ENCODE measurements at regions not wholly inside any gene's neighbourhood (a gene's known extent, or its start where the extent isn't known, plus 50 kb on each side); places are given as distances from the start of the nearest gene placed in this dataset.
A peak's percentile ranks its signal among the peaks of the same experiment; 100 is the strongest.

GRCh38 chr15:72964135-72964534 is 88.1 kb upstream of the NEO1 start:
- Histone ChIP-seq H3K4me3 (ENCODE audit: low read length) (no peak overlapping the region), H3K4me1 (ENCODE audit: control insufficient read depth, insufficient read depth, low read length) (peaks cover 62% of the 10 kb centered on the region), H3K27ac (ENCODE audit: low read length) (peak overlapping the region; percentile 56), H3K9me3 (ENCODE audit: control insufficient read depth, insufficient read depth, low read length) (peaks cover 6% of the 10 kb centered on the region), H3K36me3 (ENCODE audit: control insufficient read depth, insufficient read depth, low read length) (no peaks in the 10 kb centered on the region), H3K27me3 (ENCODE audit: control insufficient read depth, insufficient read depth, low read length) (no peaks in the 10 kb centered on the region)
- H3K4me3 Mint-ChIP-seq, result peak overlapping the region; percentile 72
- TF ChIP-seq CTCF (IDR thresholded peaks at IDR 0.05), result no peak
- peaks cover 75 to 76% of the 10 kb centered on the region in 2 donors for H3K4me1 Mint-ChIP-seq
- no peaks in the 10 kb centered on the region for H3K36me3 Mint-ChIP-seq
- H3K9me3 Mint-ChIP-seq, result peaks cover 0 to 2% of the 10 kb centered on the region in 2 donors
- intact Hi-C loops (cut with micrococcal nuclease), result loop anchor here (10.0 kb wide), 1 partner anchor 159 kb away; no protein-coding TSS in a partner anchor
- H3K27me3 Mint-ChIP-seq (ENCODE audit: low read depth in 2 of 2), result no peaks in the 10 kb centered on the region
- DNase-seq (no peak), ATAC-seq (no peak)
- H3K27ac Mint-ChIP-seq, result peak overlapping the region; percentile 65 to 66

- H3K4me1 ChIP-seq (ENCODE audit: control insufficient read depth, insufficient read depth, low read length), result peaks cover 46% of the 10 kb centered on the region
- intact Hi-C loops (cut with micrococcal nuclease), result loop anchor here (10.0 kb wide), 1 partner anchor 157 kb away; no protein-coding TSS in a partner anchor
- H3K9me3 ChIP-seq (ENCODE audit: control insufficient read depth, insufficient read depth, low read length), result peaks cover 6% of the 10 kb centered on the region
- H3K27me3 ChIP-seq (ENCODE audit: control insufficient read depth, insufficient read depth, low read length), result no peaks in the 10 kb centered on the region
- H3K36me3 ChIP-seq (ENCODE audit: control insufficient read depth, insufficient read depth, low read length), result no peaks in the 10 kb centered on the region
- Mint-ChIP-seq H3K27ac (peak overlapping the region in 1 of 2 donors; percentile 74), H3K36me3 (no peaks in the 10 kb centered on the region), H3K9me3 (peaks cover 0 to 2% of the 10 kb centered on the region in 2 donors), H3K4me3 (peak overlapping the region; percentile 68), H3K4me1 (peaks cover 58 to 60% of the 10 kb centered on the region in 2 donors), H3K27me3 (ENCODE audit: low read depth in 2 of 2) (no peaks in the 10 kb centered on the region)
- DNase-seq, result peak in 1 of 2 donors; percentile 4
- no peak for TF ChIP-seq CTCF (IDR thresholded peaks at IDR 0.05)
- WGBS (ENCODE audit: insufficient coverage), result 68% methylated on average over 8 of the region's 8 CpGs
- H3K27ac ChIP-seq (ENCODE audit: low read length), result no peak overlapping the region
- no peak overlapping the region for H3K4me3 ChIP-seq (ENCODE audit: low read length)
- peak; percentile 26 to 35 (median 26) for ATAC-seq
Measured at GRCh38 chr15:72962054-72962702, 90.1 kb upstream of the NEO1 start.

GRCh38 chr15:72961346-72961745 is 90.9 kb upstream of the NEO1 start:
- H3K9me3 Mint-ChIP-seq, result peaks cover 0 to 2% of the 10 kb centered on the region in 2 donors
- TF ChIP-seq CTCF (IDR thresholded peaks at IDR 0.05), result no peak

GRCh38 chr15:72958634-72959033 is 93.6 kb upstream of the NEO1 start:
- no peaks in the 10 kb centered on the region for H3K27me3 Mint-ChIP-seq (ENCODE audit: low read depth in 2 of 2)
- WGBS (ENCODE audit: insufficient coverage), result 100% methylated on average over 3 of the region's 3 CpGs
- DNase-seq (no peak), ATAC-seq (no peak)
- Histone ChIP-seq H3K27me3 (ENCODE audit: control insufficient read depth, insufficient read depth, low read length) (no peaks in the 10 kb centered on the region), H3K27ac (ENCODE audit: low read length) (no peak overlapping the region), H3K4me1 (ENCODE audit: control insufficient read depth, insufficient read depth, low read length) (peaks cover 26% of the 10 kb centered on the region), H3K4me3 (ENCODE audit: low read length) (no peak overlapping the region), H3K9me3 (ENCODE audit: control insufficient read depth, insufficient read depth, low read length) (peaks cover 6% of the 10 kb centered on the region), H3K36me3 (ENCODE audit: control insufficient read depth, insufficient read depth, low read length) (no peaks in the 10 kb centered on the region)
- H3K27ac Mint-ChIP-seq, result no peak overlapping the region
- no peak for TF ChIP-seq CTCF (IDR thresholded peaks at IDR 0.05)
- H3K36me3 Mint-ChIP-seq, result no peaks in the 10 kb centered on the region
- intact Hi-C loops (cut with micrococcal nuclease), result no loop called here
- no peaks in the 10 kb centered on the region for H3K9me3 Mint-ChIP-seq
- H3K4me3 Mint-ChIP-seq, result no peak overlapping the region
- peaks cover 24 to 28% of the 10 kb centered on the region in 2 donors for H3K4me1 Mint-ChIP-seq

More at GRCh38 chr15:72961346-72961745, 90.9 kb upstream of the NEO1 start:
- H3K4me3 ChIP-seq (ENCODE audit: low read length), result no peak overlapping the region
- H3K36me3 ChIP-seq (ENCODE audit: control insufficient read depth, insufficient read depth, low read length), result no peaks in the 10 kb centered on the region
- H3K4me1 ChIP-seq (ENCODE audit: control insufficient read depth, insufficient read depth, low read length), result peaks cover 43% of the 10 kb centered on the region
- DNase-seq, result no peak
- Mint-ChIP-seq H3K27me3 (ENCODE audit: low read depth in 2 of 2) (no peaks in the 10 kb centered on the region), H3K4me3 (no peak overlapping the region), H3K27ac (no peak overlapping the region), H3K36me3 (no peaks in the 10 kb centered on the region), H3K4me1 (peaks cover 51 to 55% of the 10 kb centered on the region in 2 donors)
- H3K27ac ChIP-seq (ENCODE audit: low read length), result no peak overlapping the region
- intact Hi-C loops (cut with micrococcal nuclease), result loop anchor here (10.0 kb wide), 1 partner anchor 157 kb away; no protein-coding TSS in a partner anchor
- 97% methylated on average over 3 of the region's 3 CpGs for WGBS (ENCODE audit: insufficient coverage)
- H3K9me3 ChIP-seq (ENCODE audit: control insufficient read depth, insufficient read depth, low read length), result peaks cover 6% of the 10 kb centered on the region
- H3K27me3 ChIP-seq (ENCODE audit: control insufficient read depth, insufficient read depth, low read length), result no peaks in the 10 kb centered on the region
- ATAC-seq, result no peak

Data from natural killer cell (primary cell).